Lung (tissue), 11 donors: ENCODE measurements at regions not wholly inside any gene's neighbourhood (a gene's known extent, or its start where the extent isn't known, plus 50 kb on each side); places are given as distances from the start of the nearest gene placed in this dataset.

Experiments
- ATAC-seq: fragments of 200-7000 bp; cut with Tn5 transposase; one replicate; pipeline ENCODE4 v1.9.1; 2020; ENCODE audit warnings: moderate number of reproducible peaks; ENCODE audit not compliant: insufficient read depth, low FRiP score
- DNase-seq, 3 donors: peaks; one replicate each; pipeline ENCODE4 v3.0.0-alpha.2; 2013 to 2017
- H3K27ac ChIP-seq, 2 donors: one replicate each; pipeline ENCODE4 v1.5.1; 2013; ENCODE audit warnings: mild to moderate bottlenecking in 2 of 2, moderate library complexity in 2 of 2, control low read depth in 1 of 2, inconsistent platforms in 1 of 2, low read depth in 1 of 2, low read length in 1 of 2
- H3K27me3 ChIP-seq, 3 donors: one replicate each; pipeline ENCODE4 v1.5.1; 2013; ENCODE audit warnings: low read length in 2 of 3; ENCODE audit not compliant: control insufficient read depth in 3 of 3, insufficient read depth in 3 of 3
- H3K36me3 ChIP-seq, 4 donors: one replicate each; pipeline ENCODE4 v1.5.1; 2013; ENCODE audit warnings: low read length in 4 of 4, mild to moderate bottlenecking in 1 of 4, moderate library complexity in 1 of 4; ENCODE audit not compliant: control insufficient read depth in 4 of 4, insufficient read depth in 4 of 4
- H3K4me1 ChIP-seq, 5 donors: one replicate each; pipeline ENCODE4 v1.5.1; 2013; ENCODE audit warnings: low read length in 5 of 5, mild to moderate bottlenecking in 2 of 5, moderate library complexity in 1 of 5; ENCODE audit not compliant: control insufficient read depth in 5 of 5, insufficient read depth in 5 of 5
- H3K4me3 ChIP-seq: one replicate; pipeline ENCODE4 v1.5.1; 2013; ENCODE audit warnings: mild to moderate bottlenecking, control low read depth, moderate library complexity
- H3K9ac ChIP-seq, 2 donors: one replicate each; pipeline ENCODE4 v1.5.1; 2013; ENCODE audit warnings: low read length in 2 of 2, control low read depth in 1 of 2; ENCODE audit not compliant: insufficient read depth in 1 of 2
- H3K9me3 ChIP-seq, 4 donors: one replicate each; pipeline ENCODE4 v1.5.1; 2013; ENCODE audit warnings: low read length in 3 of 4, mild to moderate bottlenecking in 1 of 4, moderate library complexity in 1 of 4; ENCODE audit not compliant: control insufficient read depth in 4 of 4, insufficient read depth in 3 of 4
- CTCF ChIP-seq: IDR thresholded peaks from 2 replicates; pipeline ENCODE4 v1.5.1; 2012; ENCODE audit warnings: mild to moderate bottlenecking; ENCODE audit errors: control extremely low read depth, extremely low read depth
- WGBS, 2 donors: extraction: QIAGEN DNeasy Blood & Tissue Kit; methylation state at CpG; one replicate each; pipeline ENCODE4 v1.1.7; 2013; 5-methylcytosine and 5-hydroxymethylcytosine counted together
- donor health status: control.
- donor health status: control.
- donor health status: Bipolar disorder and iron deficiency.
- donor health status: healthy.
- donor health status: DM: yes; HTN: yes; CAD: no.

- Histone ChIP-seq H3K9ac (no peak overlapping the region), H3K4me3 (no peak overlapping the region), H3K9me3 (peaks cover 0 to 5% (median 0%) of the 10 kb centered on the region in 4 donors), H3K4me1 (no peaks in the 10 kb centered on the region), H3K27ac (no peak overlapping the region), H3K36me3 (no peaks in the 10 kb centered on the region), H3K27me3 (no peaks in the 10 kb centered on the region)
- ATAC-seq = no peak
- no peak for TF ChIP-seq CTCF
- WGBS, 2 donors = 92 to 95% methylated on average over 2 of the region's 2 CpGs
- no peak for DNase-seq
Observed at GRCh38 chr5:130896636-130897035, 268.4 kb downstream of the HINT1 start.

DNA sequence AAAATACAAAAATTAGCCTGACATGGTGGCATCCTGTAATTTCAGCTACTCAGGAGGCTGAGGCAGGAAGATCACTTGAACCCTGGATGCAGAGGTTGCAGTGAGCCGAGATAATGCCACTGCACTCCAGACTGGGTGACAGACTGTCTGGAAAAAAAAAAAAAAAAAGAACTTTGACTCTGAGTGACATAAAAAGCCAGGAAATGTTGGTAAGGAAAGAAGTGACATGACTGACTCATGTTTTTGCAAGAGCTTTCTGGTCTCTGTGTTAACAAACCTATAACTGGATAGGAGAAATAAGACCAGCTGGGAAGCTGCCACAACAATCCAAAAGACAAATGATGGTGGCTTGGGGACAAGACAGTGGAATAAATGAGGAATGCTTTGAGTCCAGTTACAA lies 272.1 kb downstream of the HINT1 start:
- no peak for ATAC-seq
- H3K36me3 ChIP-seq = no peaks in the 10 kb centered on the region
- 62 to 77% methylated on average over 1 of the region's 1 CpG for WGBS, 2 donors
- H3K9ac ChIP-seq = no peak overlapping the region
- TF ChIP-seq CTCF = no peak
- H3K9me3 ChIP-seq = peaks cover 0 to 5% (median 0%) of the 10 kb centered on the region in 4 donors
- H3K27ac ChIP-seq = no peak overlapping the region
- H3K4me3 ChIP-seq = no peak overlapping the region
- H3K27me3 ChIP-seq = no peaks in the 10 kb centered on the region
- H3K4me1 ChIP-seq = no peaks in the 10 kb centered on the region
- DNase-seq = no peak

- DNase-seq (no peak), ATAC-seq (no peak)
- WGBS, 2 donors = 94 to 95% methylated on average over 2 of the region's 2 CpGs
- Histone ChIP-seq H3K9ac (no peak overlapping the region), H3K27ac (no peak overlapping the region), H3K9me3 (peaks cover 0 to 5% (median 0%) of the 10 kb centered on the region in 4 donors), H3K27me3 (no peaks in the 10 kb centered on the region), H3K4me3 (no peak overlapping the region), H3K36me3 (no peaks in the 10 kb centered on the region), H3K4me1 (peaks cover 0 to 2% (median 0%) of the 10 kb centered on the region in 5 donors)
- TF ChIP-seq CTCF = no peak
Observed at GRCh38 chr5:130890610-130891009, 274.4 kb downstream of the HINT1 start.

DNA sequence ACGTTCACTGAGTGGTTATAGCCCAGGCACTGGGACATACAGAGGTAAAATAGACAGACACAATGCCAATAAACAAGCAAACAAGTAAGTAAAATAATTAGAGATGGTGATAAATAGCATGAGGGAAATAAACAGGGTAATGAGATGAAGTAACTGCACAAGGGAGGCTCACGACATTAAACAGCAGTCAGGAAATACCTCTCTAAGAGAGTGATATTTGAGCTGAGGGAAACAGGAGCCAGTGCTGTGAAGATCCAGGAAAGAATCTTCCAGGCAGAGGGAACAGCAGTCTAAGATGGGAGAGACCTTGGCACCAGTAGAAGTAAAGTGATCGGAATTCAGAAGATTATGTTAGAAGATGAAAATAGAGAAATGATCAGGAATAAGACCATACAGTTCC lies 279.4 kb downstream of the HINT1 start:
- no peak for TF ChIP-seq CTCF
- no peaks in the 10 kb centered on the region for H3K9me3 ChIP-seq
- 52 to 77% methylated on average over 3 of the region's 3 CpGs for WGBS, 2 donors
- ATAC-seq (no peak), DNase-seq (no peak)
- peaks cover 0 to 5% (median 0%) of the 10 kb centered on the region in 5 donors for H3K4me1 ChIP-seq
- no peaks in the 10 kb centered on the region for H3K27me3 ChIP-seq
- H3K4me3 ChIP-seq = no peak overlapping the region
- no peaks in the 10 kb centered on the region for H3K36me3 ChIP-seq
- no peak overlapping the region for H3K9ac ChIP-seq
- no peak overlapping the region for H3K27ac ChIP-seq
